ENCODE measurements at regions not wholly inside any gene's neighbourhood (a gene's known extent, or its start where the extent isn't known, plus 50 kb on each side); places are given as distances from the start of the nearest gene placed in this dataset.

GRCh38 chr12:46664761-46665287 lies 161.0 kb downstream of the SLC38A4 start:
- no peak for TF ChIP-seq YY1 (IDR thresholded peaks at IDR 0.05; ENCODE audit: insufficient read depth, insufficient read length)
- TF ChIP-seq ZNF274 (IDR thresholded peaks at IDR 0.05; ENCODE audit: low read depth, low read length) = no peak
- no peak for TF ChIP-seq SUZ12 (IDR thresholded peaks at IDR 0.05; ENCODE audit: extremely low read depth, insufficient read depth, insufficient read length)

Data from NT2/D1 (cell line).